Suprapubic skin (tissue), 4 donors: ENCODE measurements at regions not wholly inside any gene's neighbourhood (a gene's known extent, or its start where the extent isn't known, plus 50 kb on each side); places are given as distances from the start of the nearest gene placed in this dataset.

Source experiments
- DNase-seq, 2 donors: peaks; one replicate each; pipeline ENCODE4 v3.0.0-alpha.2; 2019; ENCODE audit warnings: low spot score in 2 of 2
- H3K27ac ChIP-seq: fragments of 200-600 bp; sonication (generic); one replicate; pipeline ENCODE4 v1.5.1; 2019
- H3K27me3 ChIP-seq: fragments of 200-600 bp; sonication (generic); one replicate; pipeline ENCODE4 v1.5.1; 2019
- H3K36me3 ChIP-seq: fragments of 200-600 bp; sonication (generic); one replicate; pipeline ENCODE4 v1.5.1; 2019
- H3K4me1 ChIP-seq: fragments of 200-600 bp; sonication (generic); one replicate; pipeline ENCODE4 v1.5.1; 2019
- H3K4me3 ChIP-seq: fragments of 200-600 bp; sonication (generic); one replicate; pipeline ENCODE4 v1.5.1; 2019; ENCODE audit warnings: mild to moderate bottlenecking
- H3K9me3 ChIP-seq: fragments of 200-600 bp; sonication (generic); one replicate; pipeline ENCODE4 v1.5.1; 2019
- CTCF ChIP-seq, 2 donors: fragments of 200-600 bp in 1 of 2; fragments of 450-650 bp in 1 of 2; sonication (generic) in 1 of 2; IDR thresholded peaks; one replicate each; pipeline ENCODE4 v1.5.1; 2016 to 2019; ENCODE audit warnings: antibody characterized with exemption in 2 of 2, mild to moderate bottlenecking in 1 of 2, moderate library complexity in 1 of 2
- EP300 ChIP-seq: sonication (generic); formaldehyde crosslinking; IDR thresholded peaks from one replicate; pipeline ENCODE4 v1.6.1; 2017; ENCODE audit warnings: antibody characterized with exemption
- POLR2A ChIP-seq, 2 donors: fragments of 450-650 bp; IDR thresholded peaks; one replicate each; pipeline ENCODE4 v1.6.1; 2017; ENCODE audit warnings: antibody characterized with exemption in 2 of 2, mild to moderate bottlenecking in 2 of 2, moderate library complexity in 2 of 2
- POLR2AphosphoS5 ChIP-seq, 3 donors: sonication (generic); formaldehyde crosslinking; IDR thresholded peaks; one replicate each; pipeline ENCODE4 v1.6.1; 2017; ENCODE audit warnings: antibody characterized with exemption in 3 of 3
- WGBS: methylation state at CpG from one replicate; pipeline ENCODE4 v1.1.5; 2018; 5-methylcytosine and 5-hydroxymethylcytosine counted together

GRCh38 chr5:6049662-6050061 lies 328.7 kb downstream of the MED10 start:
- H3K9me3 ChIP-seq = no peaks in the 10 kb centered on the region
- DNase-seq = no peak
- H3K27me3 ChIP-seq = peaks cover 7% of the 10 kb centered on the region
- 89% methylated on average over 4 of the region's 4 CpGs for WGBS
- no peak for TF ChIP-seq POLR2AphosphoS5 (IDR thresholded peaks at IDR 0.05)
- no peak for TF ChIP-seq CTCF (IDR thresholded peaks at IDR 0.05)
- TF ChIP-seq POLR2A (IDR thresholded peaks at IDR 0.05) = no peak
- TF ChIP-seq EP300 = no peak
- no peak overlapping the region for H3K27ac ChIP-seq
- no peaks in the 10 kb centered on the region for H3K4me1 ChIP-seq
- no peaks in the 10 kb centered on the region for H3K36me3 ChIP-seq
- H3K4me3 ChIP-seq = no peak overlapping the region

- no peak for TF ChIP-seq POLR2AphosphoS5 (IDR thresholded peaks at IDR 0.05)
- TF ChIP-seq CTCF (IDR thresholded peaks at IDR 0.05) = no peak
- TF ChIP-seq EP300 = no peak
- TF ChIP-seq POLR2A (IDR thresholded peaks at IDR 0.05) = no peak
- 60% methylated on average over 2 of the region's 2 CpGs for WGBS
- Histone ChIP-seq H3K27me3 (peaks cover 7% of the 10 kb centered on the region), H3K4me1 (no peaks in the 10 kb centered on the region), H3K4me3 (no peak overlapping the region), H3K9me3 (no peaks in the 10 kb centered on the region), H3K27ac (no peak overlapping the region), H3K36me3 (no peaks in the 10 kb centered on the region)
- no peak for DNase-seq
These were observed 329.6 kb downstream of the MED10 start for GRCh38 chr5:6048746-6049145.

GRCh38 chr5:6046296-6046967 lies 331.9 kb downstream of the MED10 start:
- no peak overlapping the region for H3K27ac ChIP-seq
- no peaks in the 10 kb centered on the region for H3K36me3 ChIP-seq
- H3K4me3 ChIP-seq = no peak overlapping the region
- TF ChIP-seq POLR2AphosphoS5 (IDR thresholded peaks at IDR 0.05) (no peak), POLR2A (IDR thresholded peaks at IDR 0.05) (no peak), EP300 (no peak), CTCF (IDR thresholded peaks at IDR 0.05) (no peak)
- 46% methylated on average over 16 of the region's 16 CpGs for WGBS
- DNase-seq = no peak
- peaks cover 7% of the 10 kb centered on the region for H3K27me3 ChIP-seq
- no peaks in the 10 kb centered on the region for H3K9me3 ChIP-seq
- H3K4me1 ChIP-seq = no peaks in the 10 kb centered on the region

GRCh38 chr5:6043491-6044310 lies 334.6 kb downstream of the MED10 start:
- H3K4me1 ChIP-seq = no peaks in the 10 kb centered on the region
- TF ChIP-seq CTCF (IDR thresholded peaks at IDR 0.05) (no peak), POLR2AphosphoS5 (IDR thresholded peaks at IDR 0.05) (no peak)
- no peak for DNase-seq
- H3K36me3 ChIP-seq = no peaks in the 10 kb centered on the region
- H3K27ac ChIP-seq = no peak overlapping the region
- no peaks in the 10 kb centered on the region for H3K9me3 ChIP-seq
- H3K27me3 ChIP-seq = peaks cover 7% of the 10 kb centered on the region
- 78% methylated on average over 11 of the region's 13 CpGs for WGBS
- no peak overlapping the region for H3K4me3 ChIP-seq

GRCh38 chr5:6041977-6042550 lies 336.3 kb downstream of the MED10 start:
- Histone ChIP-seq H3K9me3 (no peaks in the 10 kb centered on the region), H3K4me3 (no peak overlapping the region), H3K27ac (no peak overlapping the region), H3K27me3 (peaks cover 7% of the 10 kb centered on the region), H3K36me3 (no peaks in the 10 kb centered on the region), H3K4me1 (no peaks in the 10 kb centered on the region)
- no peak for DNase-seq
- no peak for TF ChIP-seq POLR2AphosphoS5 (IDR thresholded peaks at IDR 0.05)
- TF ChIP-seq POLR2A (IDR thresholded peaks at IDR 0.05) = no peak
- TF ChIP-seq CTCF (IDR thresholded peaks at IDR 0.05) = no peak
- no peak for TF ChIP-seq EP300
- 83% methylated on average over 10 of the region's 10 CpGs for WGBS
